HepG2 (cell line): ENCODE measurements at regions not wholly inside any gene's neighbourhood (a gene's known extent, or its start where the extent isn't known, plus 50 kb on each side); places are given as distances from the start of the nearest gene placed in this dataset.

Experiments used
- ATAC-seq: fragments of 200-7000 bp; cut with Tn5 transposase; 3 replicates; pipeline ENCODE4 v1.9.1; 2020; ENCODE audit warnings: mild to moderate bottlenecking, moderate library complexity
- BruUV-seq: library from RNA; stranded (reverse); fragments of 400-500 nt; replicated peaks from 2 replicates; lab custom pipeline; 2021; lab: Mats Ljungman, UMichigan
- CTCF ChIA-PET: fragments of 300-600 bp; formaldehyde crosslinking; extraction: SDS; loops from one replicate; lab custom pipeline; 2021; ENCODE audit warnings: low total read pairs, inconsistent platforms, low intra/inter-chr PET ratio; lab: Yijun Ruan, JAX
- POLR2A ChIA-PET: fragments of 350-600 bp; sonication (Branson Sonifier 250); formaldehyde crosslinking; loops from one replicate; lab custom pipeline; 2020; ENCODE audit warnings: antibody characterized with exemption, inconsistent platforms; lab: Yijun Ruan, JAX
- DNase-seq: peaks from one replicate; pipeline ENCODE4 v3.0.0-alpha.2; 2015; ENCODE audit warnings: low spot score
- FAIRE-seq: peaks from 3 replicates; lab custom pipeline; 2011; peaks lifted over from hg19 to GRCh38; lab: Jason Lieb, UNC
- H2AFZ ChIP-seq: one replicate; pipeline ENCODE4 v1.6.1; 2011; ENCODE audit warnings: low read length, inconsistent platforms
- H3K27ac ChIP-seq: fragments of 300-600 bp; 3 replicates; pipeline ENCODE4 v1.8.0; 2011; ENCODE audit warnings: mixed run types, mild to moderate bottlenecking, mixed read lengths, low read length, inconsistent platforms; ENCODE audit not compliant: insufficient read depth; ENCODE audit errors: extremely low read length
- H3K27me3 ChIP-seq, 2 experiments: fragments of 200-600 bp in 1 of 2; 2 replicates in 1 of 2; 3 replicates in 1 of 2; pipeline versions ENCODE4 v1.6.0 to v1.8.0; 2011; ENCODE audit warnings: low read length in 2 of 2, mild to moderate bottlenecking in 2 of 2, moderate library complexity in 2 of 2, inconsistent platforms in 1 of 2; ENCODE audit not compliant: insufficient read depth in 2 of 2, control insufficient read depth in 1 of 2
- H3K36me3 ChIP-seq, 2 experiments: fragments of 200-600 bp in 1 of 2; replicated peaks in 1 of 2; 2 replicates in 1 of 2; 3 replicates in 1 of 2; pipeline versions ENCODE4 v1.5.1 to v1.8.0; 2011; ENCODE audit warnings: low read length in 2 of 2, inconsistent platforms in 1 of 2; ENCODE audit not compliant: insufficient read depth in 2 of 2, control insufficient read depth in 1 of 2
- H3K4me1 ChIP-seq: 2 replicates; pipeline ENCODE4 v1.5.1; 2012; ENCODE audit warnings: low read length, inconsistent platforms; ENCODE audit not compliant: insufficient read depth
- H3K4me2 ChIP-seq: 2 replicates; pipeline ENCODE4 v1.6.0; 2011; ENCODE audit warnings: low read depth, low read length, inconsistent platforms
- H3K4me3 ChIP-seq, 3 experiments: fragments of 200-600 bp in 1 of 3; sonication (generic), shearing (Covaris generic) in 1 of 3; replicated peaks in 1 of 3; 2 replicates each; pipeline ENCODE4 v1.5.1; 2011 to 2016; ENCODE audit warnings: low read length in 3 of 3, inconsistent platforms in 2 of 3, low read depth in 2 of 3, mild to moderate bottlenecking in 2 of 3, control low read depth in 1 of 3, mixed read lengths in 1 of 3; ENCODE audit not compliant: insufficient read depth in 1 of 3
- H3K79me2 ChIP-seq: one replicate; pipeline ENCODE4 v1.6.1; 2011; ENCODE audit warnings: low read length, inconsistent platforms; ENCODE audit not compliant: insufficient read depth
- H3K9ac ChIP-seq: 2 replicates; pipeline ENCODE4 v1.6.0; 2011; ENCODE audit warnings: mild to moderate bottlenecking, low read depth, low read length, inconsistent platforms; ENCODE audit not compliant: insufficient read depth
- H3K9me3 ChIP-seq: 2 replicates; pipeline ENCODE4 v1.5.1; 2012; ENCODE audit warnings: mild to moderate bottlenecking, low read length
- H4K20me1 ChIP-seq: 2 replicates; pipeline ENCODE4 v1.6.0; 2011; ENCODE audit warnings: inconsistent platforms, mild to moderate bottlenecking, low read length, moderate library complexity; ENCODE audit not compliant: insufficient read depth
- FOSL2 ChIP-seq: sonication (generic); formaldehyde crosslinking; IDR thresholded peaks from 2 replicates; pipeline ENCODE4 v1.4.0; 2020; ENCODE audit warnings: missing genetic modification reagents
- MBNL3 ChIP-seq: fragments of 250-450 bp; sonication (Bioruptor Pico); conservative IDR thresholded peaks from 2 replicates; pipeline ENCODE4 v1.8.0; 2022; ENCODE audit warnings: mild to moderate bottlenecking, inconsistent platforms
- XBP1 ChIP-seq: sonication (generic); formaldehyde crosslinking; IDR thresholded peaks from 2 replicates; pipeline ENCODE4 v1.5.0; 2020; ENCODE audit warnings: missing genetic modification reagents
- ZNF326 ChIP-seq: sonication (generic); formaldehyde crosslinking; IDR thresholded peaks from 2 replicates; pipeline ENCODE4 v1.4.0; 2020; ENCODE audit warnings: missing genetic modification reagents, borderline replicate concordance
- ZNF484 ChIP-seq: sonication (generic); formaldehyde crosslinking; IDR thresholded peaks from 2 replicates; pipeline ENCODE4 v1.5.1; 2020; ENCODE audit warnings: mild to moderate bottlenecking, low read depth, missing genetic modification reagents, borderline replicate concordance
- ZNF749 ChIP-seq: sonication (generic); formaldehyde crosslinking; IDR thresholded peaks from 2 replicates; pipeline ENCODE4 v1.8.0; 2022; ENCODE audit warnings: mild to moderate bottlenecking, missing genetic modification reagents, moderate library complexity, borderline replicate concordance
- WGBS: methylation state at CpG from one replicate; pipeline ENCODE4 v1.1.6; 2017; ENCODE audit warnings: low lambda C conversion rate; 5-methylcytosine and 5-hydroxymethylcytosine counted together
- in situ Hi-C: cut with HindIII; loops from 2 replicates; pipeline ENCODE4 v1.10.0; 2017; ENCODE audit warnings: low pct_unique_long_range_greater_than_20kb; ENCODE audit not compliant: extremely low pct_ligation_motif_present
- intact Hi-C: fragments of 100-400 bp; cut with micrococcal nuclease; formaldehyde crosslinking; loops from one replicate; pipeline ENCODE4 v1.10.0; 2022; ENCODE audit not compliant: unreplicated experiment

DNA sequence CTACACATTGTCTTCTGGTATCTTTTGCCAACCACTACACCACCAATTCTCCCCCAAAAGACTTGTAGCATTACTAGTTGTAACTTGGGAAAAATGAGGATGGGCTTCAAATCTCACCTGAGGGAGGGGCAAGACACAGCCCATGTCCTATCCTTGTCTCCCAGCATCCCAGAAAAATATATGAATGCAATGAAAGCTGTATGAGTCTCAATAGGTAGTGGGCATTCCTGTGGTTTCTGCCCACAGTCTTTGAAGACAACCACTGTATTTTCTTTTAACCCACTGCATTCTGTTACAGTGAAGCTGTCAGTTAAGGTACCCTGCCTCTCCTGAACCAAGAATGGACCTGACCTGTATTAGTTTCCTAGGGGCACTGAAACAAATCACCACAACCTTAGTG is 336.2 kb upstream of the TMPO start:
- DNase-seq = no peak
- intact Hi-C loops = no loop called here
- POLR2A ChIA-PET = no interaction called here
- Histone ChIP-seq H3K27me3 (no peaks in the 10 kb centered on the region), H4K20me1 (no peaks in the 10 kb centered on the region), H3K79me2 (no peaks in the 10 kb centered on the region), H3K27ac (no peak overlapping the region), H2AFZ (no peak overlapping the region), H3K4me3 (no peak overlapping the region), H3K36me3 (no peaks in the 10 kb centered on the region), H3K4me1 (no peaks in the 10 kb centered on the region), H3K4me2 (no peak overlapping the region), H3K9me3 (no peaks in the 10 kb centered on the region), H3K9ac (no peak overlapping the region)
- CTCF ChIA-PET = no interaction called here
- in situ Hi-C loops = no loop called here
- ATAC-seq = no peak
- BruUV-seq = no TSS peak
- TF ChIP-seq XBP1 (CRISPR knock-in tag) = no peak
- no peak for FAIRE-seq

DNA sequence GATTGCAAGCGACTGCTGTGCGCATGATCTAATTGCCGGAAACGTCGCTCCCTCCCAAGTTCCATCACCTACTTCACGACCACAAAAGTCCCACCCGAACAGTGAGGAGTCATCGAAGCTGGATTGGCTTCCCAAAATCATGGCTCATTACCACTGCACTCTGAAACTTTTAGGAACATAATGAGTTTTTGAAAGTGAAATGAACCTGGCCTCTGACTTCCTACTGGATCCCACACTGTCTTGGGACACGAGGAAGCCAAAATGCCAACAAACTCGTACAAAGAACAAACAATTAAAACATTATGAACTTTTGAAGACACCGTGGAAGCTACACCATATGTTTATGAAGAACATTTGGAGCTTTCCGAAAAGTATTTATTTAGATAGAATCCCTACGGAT is 334.8 kb upstream of the TMPO start:
- no peaks in the 10 kb centered on the region for H3K36me3 ChIP-seq
- no peaks in the 10 kb centered on the region for H3K27me3 ChIP-seq
- H4K20me1 ChIP-seq = no peaks in the 10 kb centered on the region
- ChIA-PET POLR2A (no interaction called here), CTCF (no interaction called here)
- no peaks in the 10 kb centered on the region for H3K79me2 ChIP-seq
- no peak overlapping the region for H3K27ac ChIP-seq
- no TSS peak for BruUV-seq
- DNase-seq (no peak), ATAC-seq (no peak), FAIRE-seq (no peak)
- in situ Hi-C loops = no loop called here
- TF ChIP-seq ZNF749 (CRISPR knock-in tag) (no peak), MBNL3 (CRISPR knock-in tag) (no peak)
- no peak overlapping the region for H3K4me3 ChIP-seq
- intact Hi-C loops = no loop called here
- no peaks in the 10 kb centered on the region for H3K9me3 ChIP-seq
- H3K9ac ChIP-seq = no peak overlapping the region
- no peak overlapping the region for H2AFZ ChIP-seq
- 43% methylated on average over 13 of the region's 13 CpGs for WGBS
- H3K4me2 ChIP-seq = no peak overlapping the region
- H3K4me1 ChIP-seq = no peaks in the 10 kb centered on the region

DNA sequence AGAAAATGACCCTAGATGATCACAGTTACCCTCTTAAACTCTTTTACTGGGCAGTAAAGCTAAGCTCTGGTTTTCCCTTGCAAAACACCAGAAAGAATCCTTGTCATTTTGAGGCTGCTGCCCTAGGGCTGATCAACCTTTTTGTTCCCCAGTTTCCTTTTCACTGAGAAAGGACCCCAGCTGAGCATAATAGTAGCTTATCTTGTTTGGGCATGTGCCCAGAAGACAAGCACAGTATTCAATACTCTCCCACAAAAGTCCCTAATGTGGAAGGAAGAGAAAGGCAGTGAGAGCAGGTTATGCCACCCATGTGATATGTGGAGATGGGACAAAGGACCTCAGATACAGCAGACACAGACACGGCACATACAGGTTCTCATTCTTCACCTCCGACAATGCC is 332.6 kb upstream of the TMPO start:
- DNase-seq (no peak), ATAC-seq (no peak), FAIRE-seq (no peak)
- intact Hi-C loops (no loop called here), in situ Hi-C loops (no loop called here)
- Histone ChIP-seq H3K27me3 (no peaks in the 10 kb centered on the region), H3K36me3 (no peaks in the 10 kb centered on the region), H3K4me2 (no peak overlapping the region), H4K20me1 (no peaks in the 10 kb centered on the region), H3K9ac (no peak overlapping the region), H2AFZ (no peak overlapping the region), H3K9me3 (no peaks in the 10 kb centered on the region), H3K27ac (no peak overlapping the region), H3K79me2 (no peaks in the 10 kb centered on the region), H3K4me1 (no peaks in the 10 kb centered on the region), H3K4me3 (no peak overlapping the region)
- ChIA-PET CTCF (no interaction called here), POLR2A (no interaction called here)
- no peak for TF ChIP-seq ZNF326 (CRISPR knock-in tag)
- TF ChIP-seq ZNF484 (CRISPR knock-in tag) = no peak
- TF ChIP-seq FOSL2 (CRISPR knock-in tag) = no peak
- BruUV-seq = no TSS peak
- WGBS = 70% methylated on average over 2 of the region's 2 CpGs
